Keratinocyte (primary cell): ENCODE measurements at regions not wholly inside any gene's neighbourhood (a gene's known extent, or its start where the extent isn't known, plus 50 kb on each side); places are given as distances from the start of the nearest gene placed in this dataset.

ENCODE experiments used
- DNase-seq: peaks from one replicate; pipeline ENCODE4 v3.0.0-alpha.2; 2011; ENCODE audit warnings: low read depth, missing footprints, low spot score
- FAIRE-seq: peaks from 2 replicates; lab custom pipeline; 2011; peaks lifted over from hg19 to GRCh38; lab: Jason Lieb, UNC
- H2AFZ ChIP-seq: 2 replicates; pipeline ENCODE4 v1.6.0; 2012; ENCODE audit warnings: low read length, control low read depth, inconsistent platforms; ENCODE audit not compliant: control insufficient read depth
- H3K27ac ChIP-seq: 2 replicates; pipeline ENCODE4 v1.5.1; 2011; ENCODE audit warnings: low read length; ENCODE audit not compliant: control insufficient read depth, insufficient read depth
- H3K27me3 ChIP-seq: 3 replicates; pipeline ENCODE4 v1.6.0; 2011; ENCODE audit warnings: low read length; ENCODE audit not compliant: control insufficient read depth, insufficient read depth; ENCODE audit errors: extremely low read depth
- H3K36me3 ChIP-seq, 2 experiments: 2 replicates in 1 of 2; 3 replicates in 1 of 2; pipeline ENCODE4 v1.5.1; 2011; ENCODE audit warnings: low read length in 2 of 2, mild to moderate bottlenecking in 1 of 2; ENCODE audit not compliant: control insufficient read depth in 2 of 2, insufficient read depth in 2 of 2; ENCODE audit errors: extremely low read depth in 1 of 2
- H3K4me1 ChIP-seq: 3 replicates; pipeline ENCODE4 v1.5.1; 2011; ENCODE audit warnings: low read length; ENCODE audit not compliant: control insufficient read depth, insufficient read depth; ENCODE audit errors: extremely low read depth
- H3K4me2 ChIP-seq: 3 replicates; pipeline ENCODE4 v1.6.0; 2011; ENCODE audit warnings: low read depth, low read length; ENCODE audit not compliant: control insufficient read depth, insufficient read depth; ENCODE audit errors: extremely low read depth
- H3K4me3 ChIP-seq, 3 experiments: fragments of 200-600 bp in 1 of 3; sonication (generic) in 1 of 3; 2 replicates in 2 of 3; 3 replicates in 1 of 3; pipeline ENCODE4 v1.5.1; 2011 to 2016; ENCODE audit warnings: low read length in 3 of 3, mild to moderate bottlenecking in 3 of 3, control low read depth in 2 of 3, inconsistent platforms in 1 of 3, low read depth in 1 of 3, mixed read lengths in 1 of 3, mixed run types in 1 of 3, moderate library complexity in 1 of 3; ENCODE audit not compliant: control insufficient read depth in 2 of 3, insufficient read depth in 2 of 3; ENCODE audit errors: extremely low read depth in 1 of 3
- H3K79me2 ChIP-seq: 2 replicates; pipeline ENCODE4 v1.6.0; 2012; ENCODE audit warnings: low read length; ENCODE audit not compliant: control insufficient read depth, insufficient read depth
- H3K9ac ChIP-seq: 3 replicates; pipeline ENCODE4 v1.6.0; 2011; ENCODE audit warnings: low read length; ENCODE audit not compliant: control insufficient read depth, insufficient read depth; ENCODE audit errors: extremely low read depth
- H3K9me1 ChIP-seq: 3 replicates; pipeline ENCODE4 v1.6.0; 2011; ENCODE audit warnings: low read length; ENCODE audit not compliant: control insufficient read depth, insufficient read depth; ENCODE audit errors: extremely low read depth
- H3K9me3 ChIP-seq: 2 replicates; pipeline ENCODE4 v1.5.1; 2012; ENCODE audit warnings: low read depth, low read length; ENCODE audit not compliant: control insufficient read depth
- H4K20me1 ChIP-seq: 3 replicates; pipeline ENCODE4 v1.6.0; 2011; ENCODE audit warnings: low read length; ENCODE audit not compliant: control insufficient read depth, insufficient read depth; ENCODE audit errors: extremely low read depth
- EZH2 ChIP-seq: IDR thresholded peaks from one replicate; pipeline ENCODE4 v1.6.1; 2012; ENCODE audit warnings: inconsistent platforms, mild to moderate bottlenecking, low read length, moderate library complexity
- dilution Hi-C: fragments of 300-500 bp; cut with MboI; formaldehyde crosslinking; loops from one replicate; pipeline ENCODE4 v1.7.0; 2020; ENCODE audit warnings: low sequenced_read_pairs; ENCODE audit not compliant: extremely low pct_ligation_motif_present
- TF ChIP-seq, protein P1 (sequence below), 3 experiments: IDR thresholded peaks in 1 of 3; conservative IDR thresholded peaks in 1 of 3; optimal IDR thresholded peaks in 1 of 3; 2 replicates in 2 of 3; 3 replicates in 1 of 3; pipeline versions ENCODE3 to v1.5.1; 2011; ENCODE audit warnings: low read length in 3 of 3, mild to moderate bottlenecking in 3 of 3, moderate library complexity in 2 of 3, control low read depth in 1 of 3, inconsistent platforms in 1 of 3; ENCODE audit not compliant: insufficient read depth in 2 of 3; ENCODE audit errors: extremely low read depth in 1 of 3

DNA sequence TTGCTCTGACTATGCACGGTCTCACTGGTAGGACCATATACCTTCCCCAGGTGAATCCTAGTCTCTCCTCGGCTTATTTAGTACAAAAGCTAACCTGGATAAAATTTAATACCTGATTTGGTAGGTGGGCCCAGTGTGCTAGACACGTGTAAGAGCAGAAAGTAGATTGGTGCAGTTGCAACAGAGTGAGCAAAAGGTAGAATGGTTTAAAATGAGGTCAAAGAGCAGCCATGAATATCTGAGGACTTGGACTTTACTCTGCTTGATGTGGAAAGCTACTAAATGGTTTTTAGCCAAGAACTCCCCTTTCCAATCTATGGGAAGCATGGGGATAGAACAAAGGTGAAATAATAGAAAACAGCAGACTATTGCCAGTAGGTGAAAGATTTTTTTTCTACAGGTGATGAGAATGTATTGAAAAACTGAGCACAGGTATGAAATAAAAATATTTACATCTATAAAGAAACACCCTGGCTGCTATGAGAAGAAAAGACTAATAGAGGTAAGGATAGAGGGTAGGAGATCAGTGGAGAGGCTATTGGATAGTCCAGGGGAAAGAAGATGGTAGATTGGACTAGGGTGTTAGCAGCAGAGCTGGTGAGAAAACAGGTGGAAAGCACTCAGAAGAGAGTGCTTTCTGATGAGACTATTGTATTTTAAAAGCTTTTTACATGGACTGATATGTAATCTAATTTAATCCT is 61.3 kb upstream of the BCL9 start:
- no peaks in the 10 kb centered on the region for H3K36me3 ChIP-seq
- no peaks in the 10 kb centered on the region for H3K9me1 ChIP-seq
- no peak overlapping the region for H2AFZ ChIP-seq
- no peaks in the 10 kb centered on the region for H3K9me3 ChIP-seq
- no peak overlapping the region for H3K4me3 ChIP-seq
- H4K20me1 ChIP-seq, result no peaks in the 10 kb centered on the region
- no peak for DNase-seq
- TF ChIP-seq, protein P1, sequence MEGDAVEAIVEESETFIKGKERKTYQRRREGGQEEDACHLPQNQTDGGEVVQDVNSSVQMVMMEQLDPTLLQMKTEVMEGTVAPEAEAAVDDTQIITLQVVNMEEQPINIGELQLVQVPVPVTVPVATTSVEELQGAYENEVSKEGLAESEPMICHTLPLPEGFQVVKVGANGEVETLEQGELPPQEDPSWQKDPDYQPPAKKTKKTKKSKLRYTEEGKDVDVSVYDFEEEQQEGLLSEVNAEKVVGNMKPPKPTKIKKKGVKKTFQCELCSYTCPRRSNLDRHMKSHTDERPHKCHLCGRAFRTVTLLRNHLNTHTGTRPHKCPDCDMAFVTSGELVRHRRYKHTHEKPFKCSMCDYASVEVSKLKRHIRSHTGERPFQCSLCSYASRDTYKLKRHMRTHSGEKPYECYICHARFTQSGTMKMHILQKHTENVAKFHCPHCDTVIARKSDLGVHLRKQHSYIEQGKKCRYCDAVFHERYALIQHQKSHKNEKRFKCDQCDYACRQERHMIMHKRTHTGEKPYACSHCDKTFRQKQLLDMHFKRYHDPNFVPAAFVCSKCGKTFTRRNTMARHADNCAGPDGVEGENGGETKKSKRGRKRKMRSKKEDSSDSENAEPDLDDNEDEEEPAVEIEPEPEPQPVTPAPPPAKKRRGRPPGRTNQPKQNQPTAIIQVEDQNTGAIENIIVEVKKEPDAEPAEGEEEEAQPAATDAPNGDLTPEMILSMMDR (optimal IDR thresholded peaks at IDR 0.05 in 1 of 3, IDR thresholded peaks at IDR 0.05 in 1 of 3, conservative IDR thresholded peaks at IDR 0.05 in 1 of 3; ENCODE audit: extremely low read depth in 1 of 3, insufficient read depth in 2 of 3, low read length in 3 of 3), result no peak
- no peak for TF ChIP-seq EZH2
- dilution Hi-C loops, result no loop called here
- no peaks in the 10 kb centered on the region for H3K79me2 ChIP-seq
- no peak for FAIRE-seq
- H3K4me2 ChIP-seq, result no peak overlapping the region
- H3K4me1 ChIP-seq, result no peaks in the 10 kb centered on the region
- H3K9ac ChIP-seq, result no peak overlapping the region
- no peak overlapping the region for H3K27ac ChIP-seq
- H3K27me3 ChIP-seq, result no peaks in the 10 kb centered on the region

DNA sequence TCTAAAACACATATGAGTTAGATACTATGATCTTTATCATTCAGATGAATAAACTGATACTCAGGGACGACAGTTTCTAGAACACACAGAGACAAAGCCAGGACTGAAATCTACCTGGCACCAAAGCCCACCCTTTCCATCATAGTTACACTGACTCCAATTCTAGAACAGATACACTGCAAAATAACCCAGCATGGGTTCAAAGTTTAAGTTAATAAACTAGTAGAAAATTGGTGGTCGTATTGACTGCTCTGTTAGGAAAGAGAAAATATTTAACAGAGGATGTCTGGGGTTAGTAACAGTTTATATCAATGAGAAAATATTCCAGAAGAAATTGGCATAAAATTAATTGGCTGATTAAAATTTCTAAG is 60.8 kb upstream of the BCL9 start:
- no peaks in the 10 kb centered on the region for H3K9me3 ChIP-seq
- FAIRE-seq, result no peak
- no peaks in the 10 kb centered on the region for H3K27me3 ChIP-seq
- no peaks in the 10 kb centered on the region for H3K36me3 ChIP-seq
- H3K79me2 ChIP-seq, result no peaks in the 10 kb centered on the region
- no peaks in the 10 kb centered on the region for H3K9me1 ChIP-seq
- no peaks in the 10 kb centered on the region for H3K4me1 ChIP-seq
- no peaks in the 10 kb centered on the region for H4K20me1 ChIP-seq
- no peak overlapping the region for H2AFZ ChIP-seq
- H3K9ac ChIP-seq, result no peak overlapping the region
- dilution Hi-C loops, result no loop called here
- no peak for TF ChIP-seq EZH2
- TF ChIP-seq, protein P1 (optimal IDR thresholded peaks at IDR 0.05 in 1 of 3, IDR thresholded peaks at IDR 0.05 in 1 of 3, conservative IDR thresholded peaks at IDR 0.05 in 1 of 3; ENCODE audit: extremely low read depth in 1 of 3, insufficient read depth in 2 of 3, low read length in 3 of 3), result no peak
- DNase-seq, result no peak
- no peak overlapping the region for H3K4me2 ChIP-seq
- H3K27ac ChIP-seq, result no peak overlapping the region
- H3K4me3 ChIP-seq, result no peak overlapping the region
